H9 (cell line): ENCODE measurements at regions not wholly inside any gene's neighbourhood (a gene's known extent, or its start where the extent isn't known, plus 50 kb on each side); places are given as distances from the start of the nearest gene placed in this dataset.

ENCODE experiments used
- DNase-seq: peaks from one replicate; pipeline ENCODE4 v3.0.0-alpha.2; 2017
- H2AFZ ChIP-seq: one replicate; pipeline ENCODE4 v1.6.1; 2013; ENCODE audit warnings: mild to moderate bottlenecking, low read length, control low read depth, moderate library complexity
- H2AK5ac ChIP-seq: 2 replicates; pipeline ENCODE4 v1.6.1; 2013; ENCODE audit warnings: low read length, control low read depth, mixed read lengths; ENCODE audit not compliant: insufficient read length
- H2BK120ac ChIP-seq: one replicate; pipeline ENCODE4 v1.6.1; 2013; ENCODE audit warnings: low read depth, mild to moderate bottlenecking, low read length, control low read depth, inconsistent platforms; ENCODE audit not compliant: poor library complexity, severe bottlenecking
- H2BK12ac ChIP-seq: 2 replicates; pipeline ENCODE4 v1.6.1; 2013; ENCODE audit warnings: low read length, control low read depth, mixed read lengths, low read depth; ENCODE audit not compliant: insufficient read length
- H2BK15ac ChIP-seq: 2 replicates; pipeline ENCODE4 v1.6.1; 2013; ENCODE audit warnings: low read depth, low read length, control low read depth
- H2BK20ac ChIP-seq: one replicate; pipeline ENCODE4 v1.6.1; 2013; ENCODE audit warnings: low read depth, mild to moderate bottlenecking, low read length, control low read depth, inconsistent platforms; ENCODE audit not compliant: poor library complexity, severe bottlenecking
- H2BK5ac ChIP-seq: 2 replicates; pipeline ENCODE4 v1.6.1; 2013; ENCODE audit warnings: low read length, control low read depth, mixed read lengths; ENCODE audit not compliant: insufficient read length
- H3K14ac ChIP-seq: 2 replicates; pipeline ENCODE4 v1.6.1; 2013; ENCODE audit warnings: low read length, control low read depth; ENCODE audit not compliant: insufficient read depth
- H3K18ac ChIP-seq: 2 replicates; pipeline ENCODE4 v1.6.1; 2013; ENCODE audit warnings: low read depth, mild to moderate bottlenecking, mixed read lengths, low read length, control low read depth; ENCODE audit not compliant: insufficient read length
- H3K23ac ChIP-seq: 2 replicates; pipeline ENCODE4 v1.6.1; 2013; ENCODE audit warnings: low read length, control low read depth, mixed read lengths, low read depth; ENCODE audit not compliant: insufficient read length
- H3K23me2 ChIP-seq: 2 replicates; pipeline ENCODE4 v1.6.1; 2013; ENCODE audit warnings: low read depth, mild to moderate bottlenecking, mixed read lengths, low read length, control low read depth; ENCODE audit not compliant: insufficient read length, poor library complexity, severe bottlenecking
- H3K27ac ChIP-seq: 2 replicates; pipeline ENCODE4 v1.5.1; 2013; ENCODE audit warnings: low read length, control low read depth, mixed read lengths, low read depth; ENCODE audit not compliant: insufficient read length
- H3K27me3 ChIP-seq: 2 replicates; pipeline ENCODE4 v1.6.1; 2013; ENCODE audit warnings: low read length, control low read depth, inconsistent platforms; ENCODE audit not compliant: insufficient read depth
- H3K4ac ChIP-seq: 2 replicates; pipeline ENCODE4 v1.6.1; 2013; ENCODE audit warnings: low read depth, mild to moderate bottlenecking, control low read depth, inconsistent platforms, low read length, moderate library complexity
- H3K4me1 ChIP-seq: 2 replicates; pipeline ENCODE4 v1.6.1; 2013; ENCODE audit warnings: low read length, control low read depth, inconsistent platforms; ENCODE audit not compliant: insufficient read depth
- H3K4me2 ChIP-seq: 2 replicates; pipeline ENCODE4 v1.6.1; 2013; ENCODE audit warnings: low read length, control low read depth, mixed read lengths; ENCODE audit not compliant: insufficient read length, insufficient read depth
- H3K56ac ChIP-seq: 2 replicates; pipeline ENCODE4 v1.6.1; 2013; ENCODE audit warnings: low read depth, mild to moderate bottlenecking, mixed read lengths, low read length, control low read depth; ENCODE audit not compliant: insufficient read length
- H3K79me1 ChIP-seq: 2 replicates; pipeline ENCODE4 v1.6.1; 2013; ENCODE audit warnings: low read depth, mild to moderate bottlenecking, moderate library complexity, low read length, control low read depth, inconsistent platforms; ENCODE audit not compliant: insufficient read depth, poor library complexity, severe bottlenecking
- H3K79me2 ChIP-seq: 2 replicates; pipeline ENCODE4 v1.6.1; 2013; ENCODE audit warnings: low read length, control low read depth, inconsistent platforms; ENCODE audit not compliant: insufficient read depth
- H3K9ac ChIP-seq: 2 replicates; pipeline ENCODE4 v1.6.1; 2013; ENCODE audit warnings: low read length, control low read depth, mixed read lengths; ENCODE audit not compliant: insufficient read length; ENCODE audit errors: extremely low read depth
- H3K9me3 ChIP-seq: one replicate; pipeline ENCODE4 v1.6.1; 2013; ENCODE audit warnings: low read depth, low read length, inconsistent platforms; ENCODE audit not compliant: control insufficient read depth
- H3T11ph ChIP-seq: one replicate; pipeline ENCODE4 v1.6.1; 2013; ENCODE audit warnings: mild to moderate bottlenecking, low read length, control low read depth, inconsistent platforms
- H4K20me1 ChIP-seq: one replicate; pipeline ENCODE4 v1.6.1; 2013; ENCODE audit not compliant: control insufficient read depth, insufficient read length, insufficient read depth
- H4K5ac ChIP-seq: 2 replicates; pipeline ENCODE4 v1.6.1; 2013; ENCODE audit warnings: low read depth, mild to moderate bottlenecking, mixed read lengths, low read length, control low read depth; ENCODE audit not compliant: insufficient read length
- H4K8ac ChIP-seq: replicated peaks from 2 replicates; pipeline ENCODE4 v1.6.1; 2013; ENCODE audit warnings: low read length, control low read depth, mixed read lengths, low read depth; ENCODE audit not compliant: insufficient read length
- H4K91ac ChIP-seq: 2 replicates; pipeline ENCODE4 v1.6.1; 2013; ENCODE audit warnings: low read depth, mild to moderate bottlenecking, moderate library complexity, mixed read lengths, low read length, control low read depth; ENCODE audit not compliant: insufficient read length
- H3K27ac Mint-ChIP-seq, 3 experiments: 2 replicates in 2 of 3; 3 replicates in 1 of 3; pipeline ENCODE4 v1.8.0; 2020 to 2021; ENCODE audit warnings: mixed read lengths in 3 of 3, mild to moderate bottlenecking in 1 of 3, moderate library complexity in 1 of 3
- H3K27me3 Mint-ChIP-seq: 2 replicates; pipeline ENCODE4 v1.8.0; 2021; ENCODE audit warnings: low read depth, mild to moderate bottlenecking, moderate library complexity, mixed read lengths
- H3K36me3 Mint-ChIP-seq, 3 experiments: 2 replicates in 2 of 3; 3 replicates in 1 of 3; pipeline ENCODE4 v1.8.0; 2020 to 2021; ENCODE audit warnings: low read depth in 3 of 3, mixed read lengths in 3 of 3; ENCODE audit not compliant: insufficient read depth in 1 of 3
- H3K4me1 Mint-ChIP-seq, 2 experiments: 2 replicates each; pipeline ENCODE4 v1.8.0; 2020; ENCODE audit warnings: mixed read lengths in 2 of 2
- H3K4me3 Mint-ChIP-seq, 2 experiments: 2 replicates in 1 of 2; 3 replicates in 1 of 2; pipeline ENCODE4 v1.8.0; 2020 to 2021; ENCODE audit warnings: mild to moderate bottlenecking in 2 of 2, mixed read lengths in 2 of 2, moderate library complexity in 1 of 2
- H3K9me3 Mint-ChIP-seq, 2 experiments: 2 replicates in 1 of 2; 3 replicates in 1 of 2; pipeline ENCODE4 v1.8.0; 2020; ENCODE audit warnings: mild to moderate bottlenecking in 2 of 2, mixed read lengths in 2 of 2, moderate library complexity in 1 of 2
- CTCF ChIP-seq: fragments of 200-600 bp; sonication (generic); conservative IDR thresholded peaks from 3 replicates; pipeline ENCODE4 v1.8.0; 2021; ENCODE audit warnings: antibody characterized with exemption, mild to moderate bottlenecking
- WGBS: extraction: QIAGEN DNeasy Blood & Tissue Kit; methylation state at CpG from one replicate; pipeline ENCODE4 v1.1.7; 2013; ENCODE audit warnings: missing lambda C conversion rate, low lambda C conversion rate, mixed read lengths; ENCODE audit not compliant: insufficient read length; ENCODE audit errors: extremely low coverage; 5-methylcytosine and 5-hydroxymethylcytosine counted together

GRCh38 chr7:68573271-68574005 lies 1024.8 kb upstream of the AUTS2 start:
- no peak overlapping the region for H2BK120ac ChIP-seq

More at GRCh38 chr7:68573271-68574005, 1024.8 kb upstream of the AUTS2 start:
- Histone ChIP-seq H3K23ac (no peak overlapping the region), H3K27ac (no peak overlapping the region), H4K91ac (no peak overlapping the region), H2BK15ac (no peak overlapping the region), H4K5ac (no peak overlapping the region), H3K14ac (no peak overlapping the region), H3K4ac (no peak overlapping the region), H3T11ph (no peak overlapping the region), H3K18ac (no peak overlapping the region), H3K79me1 (no peaks in the 10 kb centered on the region), H3K4me1 (no peaks in the 10 kb centered on the region), H3K79me2 (no peaks in the 10 kb centered on the region), H2BK5ac (no peak overlapping the region), H3K9ac (no peak overlapping the region), H2BK20ac (no peak overlapping the region), H3K9me3 (no peaks in the 10 kb centered on the region), H3K56ac (no peak overlapping the region), H4K20me1 (no peaks in the 10 kb centered on the region), H2BK12ac (no peak overlapping the region), H2AFZ (no peak overlapping the region), H3K23me2 (no peaks in the 10 kb centered on the region), H3K27me3 (no peaks in the 10 kb centered on the region), H3K4me2 (no peak overlapping the region), H2AK5ac (no peak overlapping the region), H4K8ac (no peak overlapping the region)
- no CpG with 5 or more reads among the region's 12 CpGs for WGBS
- Mint-ChIP-seq H3K4me3 (no peak overlapping the region), H3K36me3 (no peaks in the 10 kb centered on the region), H3K4me1 (no peaks in the 10 kb centered on the region; a peak in 1 of 4 replicates), H3K27ac (no peak overlapping the region), H3K9me3 (no peaks in the 10 kb centered on the region), H3K27me3 (no peaks in the 10 kb centered on the region; the same call in none of the 2 replicates)
- TF ChIP-seq CTCF, result no peak
- DNase-seq, result no peak
